HG03280 (cell line): ENCODE measurements at regions not wholly inside any gene's neighbourhood (a gene's known extent, or its start where the extent isn't known, plus 50 kb on each side); places are given as distances from the start of the nearest gene placed in this dataset.

ENCODE experiments used
- ATAC-seq: cut with Tn5 transposase; IDR thresholded peaks from one replicate; pipeline ENCODE4 v1.9.1; 2021; ENCODE audit warnings: mild to moderate bottlenecking, moderate library complexity; ENCODE audit not compliant: unreplicated experiment

DNA sequence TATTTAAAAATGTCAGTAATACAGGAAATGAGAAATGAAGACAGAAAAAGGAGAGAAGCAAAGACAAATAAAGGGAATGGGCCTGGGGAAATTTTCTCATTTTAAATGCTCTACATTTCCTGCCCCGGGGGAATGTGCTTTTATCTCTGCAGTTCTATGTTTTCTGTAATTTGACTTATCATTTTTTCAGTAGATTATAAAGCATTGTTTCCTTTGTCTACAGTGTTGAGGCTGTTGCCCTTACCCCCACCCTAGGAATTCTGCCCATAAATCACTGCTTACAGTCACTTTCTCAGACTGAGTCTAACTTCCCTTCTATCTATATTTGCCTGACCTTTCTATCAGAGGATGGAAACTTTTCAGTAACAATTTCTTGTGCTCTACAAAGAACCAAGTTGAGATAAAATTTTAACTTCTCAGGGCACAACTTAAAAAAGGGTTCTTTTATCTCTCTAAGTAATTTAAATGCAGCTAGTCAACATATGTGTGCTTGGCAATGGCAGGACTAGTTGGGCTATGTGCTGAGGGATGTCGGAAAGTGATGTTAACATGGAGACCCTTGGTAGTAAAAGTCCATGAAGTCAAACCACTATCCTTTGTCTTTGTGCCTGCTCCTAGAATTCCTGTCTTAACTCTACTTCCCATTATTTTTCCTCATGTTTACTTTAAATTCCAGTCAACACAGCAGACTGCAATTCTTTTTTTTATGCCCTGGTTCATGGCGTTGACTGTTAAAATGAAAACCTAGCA lies 146.5 kb upstream of the MMADHC start:
- ATAC-seq: no peak

DNA sequence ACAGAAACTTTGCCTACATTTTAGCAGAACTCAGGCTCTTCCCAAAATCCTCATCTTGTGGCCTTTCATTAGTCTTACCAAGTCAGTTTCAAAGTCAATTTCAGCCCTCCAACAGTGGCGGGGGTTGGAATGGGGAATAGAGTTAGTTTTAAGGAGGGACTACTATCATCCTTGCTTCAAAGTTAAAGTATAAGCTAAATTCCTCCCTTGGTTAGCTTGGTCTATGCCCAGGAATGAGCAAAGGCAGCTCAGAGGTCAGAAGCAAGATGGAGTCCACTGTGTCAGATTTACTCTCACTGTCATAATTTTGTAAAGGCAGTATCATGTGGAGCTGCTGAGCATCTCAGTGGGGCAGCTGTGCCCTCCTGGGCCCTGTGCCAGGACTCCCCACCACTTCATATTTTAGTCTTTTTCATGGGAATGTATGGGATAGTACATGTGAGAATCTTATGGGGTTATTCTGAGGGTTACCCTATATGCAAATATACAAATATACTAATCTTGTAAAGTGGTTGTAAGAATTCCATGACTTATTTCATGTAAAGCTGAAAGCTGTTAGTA lies 145.2 kb upstream of the MMADHC start:
- no peak for ATAC-seq

DNA sequence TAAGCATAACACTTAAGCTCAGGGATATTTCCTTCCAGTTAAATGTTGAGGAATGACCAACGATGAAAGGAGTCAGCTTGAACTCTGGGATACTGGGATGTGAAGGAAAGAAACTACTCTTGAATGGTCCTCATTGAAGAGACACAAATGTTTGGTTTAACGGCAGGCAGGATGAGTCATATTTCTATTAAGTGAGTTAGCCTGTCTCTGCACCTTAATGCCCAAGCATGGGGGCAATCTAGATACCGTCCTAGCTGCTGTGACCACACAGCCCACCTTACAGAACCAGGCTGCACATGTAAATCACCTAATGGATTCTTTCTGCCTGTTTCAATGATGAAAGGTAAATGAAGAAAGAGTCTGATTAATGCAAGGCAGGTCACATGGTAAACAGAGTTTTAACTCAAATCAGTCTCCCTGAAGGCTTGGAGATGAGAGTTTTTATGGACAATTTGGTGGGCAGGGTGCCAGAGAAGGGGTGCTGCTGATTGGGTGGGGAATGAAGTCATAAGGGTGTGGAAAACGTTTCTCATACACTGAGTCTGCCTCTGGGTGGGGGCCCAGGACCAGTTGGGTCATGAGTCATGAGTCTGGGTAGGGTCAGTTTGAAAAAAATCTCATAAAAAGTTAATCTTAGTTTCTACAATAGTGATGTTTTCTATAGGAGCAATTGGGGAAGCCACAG lies 144.6 kb upstream of the MMADHC start:
- no peak for ATAC-seq

DNA sequence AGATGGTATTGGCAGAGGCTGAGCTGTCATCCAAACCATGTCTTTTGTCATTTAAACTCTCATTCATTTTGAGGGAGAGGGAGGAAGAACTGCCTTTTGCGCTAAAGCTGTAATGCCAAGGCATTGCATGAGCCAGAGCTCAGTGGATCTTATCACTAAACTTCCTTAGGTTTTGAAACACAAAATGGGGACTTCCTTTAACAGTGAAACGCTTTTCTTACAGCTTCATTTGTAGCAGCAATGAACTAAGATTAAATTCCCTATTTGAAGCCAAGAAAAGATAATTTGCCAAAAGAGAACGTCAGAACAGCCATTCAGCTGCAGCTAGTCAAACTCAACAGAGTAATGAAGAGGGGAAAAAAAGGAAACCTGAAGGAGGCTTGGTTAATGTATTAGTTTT lies 143.5 kb upstream of the MMADHC start:
- ATAC-seq: no peak

DNA sequence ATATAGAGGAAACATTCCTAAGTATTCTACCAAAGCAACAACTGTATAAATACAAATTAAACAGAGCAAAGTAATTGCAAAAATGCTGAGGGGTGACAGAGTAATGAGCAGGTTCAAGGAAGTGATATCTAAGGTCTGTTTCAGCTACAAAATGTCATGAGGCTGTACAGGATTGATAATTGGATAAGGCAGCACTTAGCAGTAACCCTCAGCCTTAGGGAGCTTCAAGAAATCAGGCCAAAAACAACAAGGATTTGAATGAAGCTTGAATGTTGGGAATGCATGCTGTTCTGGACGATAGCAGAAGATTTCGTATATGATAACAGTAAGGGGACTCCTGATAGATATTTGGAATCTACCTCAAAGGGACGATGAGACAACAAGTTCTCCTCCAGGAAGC lies 142.0 kb upstream of the MMADHC start:
- no peak for ATAC-seq

DNA sequence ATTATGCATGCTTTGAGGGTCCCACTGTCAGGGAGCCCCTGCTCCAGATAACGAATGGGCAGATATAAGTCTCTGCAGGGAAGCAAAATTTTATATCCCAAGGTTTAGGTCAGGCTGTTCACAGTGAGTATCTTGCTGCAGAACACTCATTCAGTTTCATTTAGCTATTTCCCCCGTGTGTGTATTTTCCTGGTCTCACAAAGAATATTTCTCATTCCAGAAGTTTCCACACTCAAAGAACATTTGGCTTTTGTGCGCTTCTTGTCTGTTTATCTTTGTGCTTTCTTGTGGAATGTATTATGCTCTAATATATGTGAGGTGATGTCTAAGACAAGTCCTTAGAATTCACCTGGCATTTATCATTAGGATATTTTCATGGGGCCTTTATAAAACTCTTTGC lies 140.4 kb upstream of the MMADHC start:
- ATAC-seq: no peak

DNA sequence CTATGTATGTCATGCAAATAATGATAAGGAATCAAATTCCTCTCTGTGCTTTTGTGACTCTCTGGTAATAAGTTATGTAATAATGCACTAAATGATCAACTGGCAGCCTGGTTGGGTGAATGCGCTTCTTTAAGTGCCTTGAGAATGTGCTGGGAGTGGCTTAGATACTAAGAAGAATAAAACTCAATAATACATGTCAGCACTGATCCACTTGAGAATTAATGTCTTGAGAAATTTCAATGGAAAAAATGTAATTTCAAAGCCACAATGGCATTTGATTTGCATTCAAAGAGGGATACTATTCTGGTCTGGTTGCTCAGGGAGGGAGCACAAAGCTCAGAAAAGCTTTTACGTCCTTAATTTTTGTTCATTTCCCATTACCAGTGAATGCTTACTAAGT lies 137.7 kb upstream of the MMADHC start:
- no peak for ATAC-seq

DNA sequence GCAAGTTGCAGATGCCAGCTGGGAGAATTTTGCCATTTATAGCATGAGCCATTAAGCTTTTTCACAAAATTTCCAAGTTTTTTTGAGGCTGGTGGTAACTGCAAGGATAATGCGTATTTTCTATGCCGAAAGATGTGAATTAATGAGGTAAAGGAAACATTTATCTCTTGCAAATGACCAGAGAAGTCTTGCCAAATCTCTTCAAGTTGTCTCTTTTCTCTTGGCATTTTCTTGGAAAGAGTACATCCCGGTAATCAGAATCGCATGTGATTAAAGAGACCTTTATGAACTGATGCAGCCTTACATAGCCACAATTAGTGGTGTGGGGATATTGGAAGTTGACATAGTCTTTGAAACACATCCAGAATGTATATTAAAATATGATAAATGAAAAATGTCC lies 136.5 kb upstream of the MMADHC start:
- no peak for ATAC-seq

DNA sequence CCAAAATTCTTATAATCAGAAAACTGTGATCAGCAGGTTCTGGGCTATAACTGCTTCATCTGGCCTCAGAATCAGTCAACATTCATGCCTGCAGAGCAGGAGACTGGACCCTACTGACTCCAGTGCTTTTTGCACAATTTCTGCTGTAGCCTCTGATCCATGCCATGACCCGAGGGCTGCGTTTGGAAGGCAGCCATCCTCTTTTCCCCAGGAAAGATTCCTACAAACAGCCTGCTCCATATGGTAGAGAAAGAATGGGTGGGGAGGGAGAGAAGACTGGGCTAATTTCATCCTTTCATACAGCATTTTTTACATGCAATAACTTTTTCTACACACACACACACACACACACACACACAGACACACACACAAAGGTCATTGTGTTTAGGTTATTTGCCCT lies 133.0 kb upstream of the MMADHC start:
- ATAC-seq: no peak

DNA sequence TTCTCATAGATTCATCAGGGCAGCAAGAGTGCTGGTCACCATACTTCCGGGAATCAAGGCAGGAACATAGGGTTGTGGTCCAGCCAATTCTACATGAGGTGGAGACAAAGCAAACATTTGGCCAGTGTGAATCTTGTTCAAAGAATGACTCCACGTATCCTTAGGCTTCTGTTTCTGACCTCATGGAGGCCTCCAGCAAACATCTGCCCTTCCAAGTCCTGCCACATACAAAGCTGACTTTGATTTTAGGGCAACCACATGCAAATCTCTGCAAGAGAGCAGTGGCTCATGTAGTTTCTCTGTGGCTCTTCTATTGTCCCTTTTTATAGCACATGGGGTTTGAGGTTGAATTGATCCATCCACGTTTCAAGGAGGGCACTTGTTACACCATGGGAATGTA lies 132.1 kb upstream of the MMADHC start:
- no peak for ATAC-seq

DNA sequence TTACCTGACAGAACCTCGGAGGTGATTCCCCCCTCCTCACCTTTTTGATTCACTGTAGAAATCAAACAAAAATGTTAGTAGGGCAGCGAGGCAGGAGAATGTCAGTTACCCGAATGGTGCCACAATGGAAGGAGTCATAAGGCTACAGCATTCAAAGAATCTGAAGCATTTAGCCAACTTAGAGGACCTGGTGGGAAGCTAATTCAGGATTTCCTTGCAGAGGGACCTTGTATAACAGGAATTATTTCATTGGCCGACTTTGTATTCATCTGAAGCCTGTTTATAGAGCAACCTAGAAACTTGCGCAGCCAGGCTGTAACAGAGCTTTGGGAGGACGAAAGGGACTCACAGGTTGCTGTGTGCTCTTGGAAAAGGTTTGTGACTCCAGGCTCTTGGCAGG lies 129.1 kb upstream of the MMADHC start:
- no peak for ATAC-seq

DNA sequence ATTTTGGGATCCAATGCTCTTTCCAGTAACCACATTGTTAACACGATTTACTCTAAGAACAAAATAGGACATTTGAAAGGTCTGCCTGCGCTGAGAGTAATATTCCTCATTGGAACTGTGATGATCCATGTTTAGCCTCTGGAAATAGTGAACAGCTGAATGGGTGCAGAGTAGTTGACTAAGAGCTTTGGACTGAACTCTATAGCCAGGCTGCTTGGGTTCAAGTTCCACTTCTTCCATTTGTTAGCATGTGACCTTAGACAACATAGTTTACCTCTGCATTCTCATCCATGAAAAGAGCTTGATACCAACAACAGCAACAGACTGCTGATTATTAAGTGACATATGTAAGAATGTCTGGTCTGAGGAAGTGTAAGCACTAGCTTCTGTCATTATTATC lies 128.3 kb upstream of the MMADHC start:
- no peak for ATAC-seq

DNA sequence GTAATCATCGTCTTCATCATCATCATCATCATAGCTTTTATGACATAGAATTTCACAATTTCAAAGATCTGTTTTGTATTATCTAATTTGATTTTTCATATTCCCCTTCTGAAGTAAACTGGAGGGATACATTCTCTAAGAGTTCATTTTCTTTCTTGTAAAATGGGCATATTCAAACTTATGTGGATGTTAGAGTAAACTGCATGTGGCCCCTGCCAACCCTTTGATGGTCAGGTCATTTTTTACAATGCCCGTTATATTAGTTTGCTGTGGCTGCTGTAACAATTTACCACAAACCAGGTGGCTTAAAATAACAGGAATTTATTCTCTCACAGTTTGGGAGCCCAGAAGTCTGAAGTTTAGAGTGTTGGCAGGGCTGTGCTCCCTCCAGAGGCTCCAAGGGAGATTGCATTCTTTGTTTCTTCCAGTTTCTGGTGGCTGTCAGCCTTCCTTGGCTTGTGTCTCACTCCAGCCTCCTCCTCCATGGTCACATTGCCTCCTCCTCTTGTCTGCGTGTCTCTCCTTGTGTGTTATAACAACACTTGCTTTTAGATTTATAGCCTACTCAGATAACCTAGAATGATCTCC lies 127.5 kb upstream of the MMADHC start:
- no peak for ATAC-seq

DNA sequence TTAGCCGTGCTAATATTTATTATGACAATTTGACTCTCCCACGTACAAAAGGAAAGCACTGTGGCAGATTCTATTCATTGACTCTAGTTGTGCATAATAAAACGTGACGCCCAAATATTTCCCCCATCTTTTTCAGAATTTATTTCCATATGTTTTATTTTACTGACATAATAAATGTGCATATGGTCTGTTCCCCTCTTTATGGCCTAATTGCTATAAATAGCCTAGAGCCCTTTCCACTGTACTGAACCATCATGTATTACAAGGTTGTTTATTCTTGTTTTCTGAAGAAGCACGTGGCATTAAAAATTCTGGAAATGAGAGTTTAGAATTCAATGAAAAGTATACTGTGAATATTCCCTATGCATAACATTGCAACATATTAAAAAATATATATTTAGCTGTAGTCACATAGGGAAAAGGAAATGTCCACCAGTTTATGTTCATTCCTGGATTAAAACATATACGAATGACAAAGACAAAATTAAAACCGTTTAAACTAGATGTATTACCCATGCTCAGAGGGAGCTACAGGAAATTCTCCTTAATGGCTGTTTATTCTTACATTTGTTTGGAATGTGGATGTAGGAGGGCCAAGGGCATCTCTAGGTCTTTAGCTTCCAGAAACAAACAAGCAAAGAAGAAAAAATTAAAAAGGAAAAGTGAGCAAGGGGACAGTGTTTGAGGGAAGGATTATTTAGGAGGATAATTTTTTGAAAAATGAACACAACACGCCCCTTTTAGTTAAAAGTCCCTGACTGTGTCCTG lies 122.1 kb upstream of the MMADHC start:
- ATAC-seq: no peak

DNA sequence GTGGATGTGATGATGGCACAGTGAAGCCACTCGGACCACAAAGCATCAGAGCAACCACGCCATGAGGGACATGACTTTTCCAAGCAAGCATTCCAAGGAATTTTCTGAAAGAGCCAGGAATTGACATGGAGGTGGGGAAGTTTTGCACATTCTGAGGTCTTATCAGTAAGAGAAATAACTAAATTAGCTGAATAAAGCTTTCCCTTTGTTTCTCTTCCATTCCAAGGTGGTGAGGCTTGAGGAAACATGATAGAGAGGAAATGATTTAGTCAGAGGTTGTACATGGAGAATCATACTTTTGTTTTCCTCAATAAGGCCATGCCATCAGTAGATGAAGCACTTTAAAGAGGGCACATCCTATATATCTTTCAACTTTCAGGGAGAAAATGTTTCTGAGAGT lies 115.7 kb upstream of the MMADHC start:
- no peak for ATAC-seq

DNA sequence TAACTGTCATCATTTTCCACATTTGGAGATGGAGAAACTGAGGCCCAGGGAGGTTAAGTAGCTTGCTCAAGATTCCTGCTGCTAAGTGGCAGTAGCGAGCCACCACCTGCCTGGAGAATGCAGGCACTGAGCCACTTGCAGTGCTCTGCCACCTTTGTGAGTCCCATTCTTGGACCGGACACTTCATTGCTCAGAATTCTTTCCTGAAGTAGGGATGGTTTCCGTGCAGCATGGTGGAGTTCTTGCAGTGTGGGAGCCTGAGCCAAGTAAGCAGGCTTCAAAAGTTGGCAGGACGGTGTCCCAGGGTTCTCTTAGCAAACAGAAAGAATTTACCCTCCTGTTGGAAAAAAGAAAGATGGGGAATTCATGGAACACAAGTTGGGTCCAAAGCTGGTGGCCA lies 115.0 kb upstream of the MMADHC start:
- no peak for ATAC-seq

DNA sequence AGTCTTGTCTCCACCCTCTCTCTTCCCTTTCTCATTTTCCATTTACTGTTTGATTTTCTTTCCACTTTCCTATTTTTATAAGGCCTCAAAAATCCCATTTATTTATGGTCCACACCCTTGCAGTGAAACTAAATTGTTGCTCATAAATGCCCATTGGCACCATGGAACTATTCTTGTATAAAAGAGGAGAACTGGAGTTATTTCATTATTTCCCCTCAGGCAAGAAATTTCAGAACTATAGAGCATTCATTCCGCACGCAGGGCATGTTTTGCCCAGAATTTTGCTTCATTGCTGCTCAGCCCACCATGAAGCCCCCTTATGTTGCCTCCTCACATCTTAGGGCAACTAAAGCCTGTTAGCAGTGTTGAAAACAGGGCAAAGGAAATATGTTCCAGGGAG lies 113.7 kb upstream of the MMADHC start:
- ATAC-seq: no peak

DNA sequence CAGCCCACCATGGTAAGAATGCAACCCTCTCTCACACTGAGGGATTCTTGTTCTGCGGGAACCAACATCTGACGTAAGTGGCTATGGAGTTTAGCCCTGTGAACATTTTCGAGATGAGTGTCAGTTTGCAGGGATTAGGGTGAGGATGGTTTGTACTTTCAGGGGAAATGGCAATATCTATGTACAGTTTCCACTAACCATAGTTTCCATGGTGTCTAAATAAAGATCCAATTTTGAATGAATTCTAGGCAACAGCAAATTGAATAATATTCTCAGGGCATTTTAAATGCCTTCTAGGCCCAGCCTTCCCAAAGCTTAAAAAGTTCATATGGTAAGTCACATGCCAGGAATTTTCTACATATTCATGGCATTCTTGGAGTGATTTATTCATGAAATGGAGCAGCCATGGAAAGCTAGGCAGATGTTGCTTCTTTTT lies 105.4 kb upstream of the MMADHC start:
- ATAC-seq: no peak

DNA sequence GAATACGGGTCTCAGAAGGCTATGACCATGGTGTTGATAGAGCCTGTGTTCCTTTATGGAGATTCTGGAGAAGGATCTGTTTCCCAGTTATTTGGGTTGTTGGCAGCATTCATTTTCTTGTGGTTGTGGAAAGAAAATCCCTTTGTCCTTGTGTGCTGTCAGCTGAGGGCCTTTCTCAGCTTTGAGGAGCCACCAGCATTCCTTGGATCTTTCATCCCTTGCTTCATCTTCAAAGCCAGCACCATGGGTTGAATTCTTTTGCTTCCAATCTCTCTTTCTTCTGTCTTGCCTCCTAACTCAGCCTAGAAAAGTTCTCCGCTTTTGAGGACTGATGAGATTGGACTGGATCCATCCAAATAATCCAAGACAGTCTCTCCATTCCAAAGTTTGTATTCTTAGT lies 103.2 kb upstream of the MMADHC start:
- ATAC-seq: no peak

DNA sequence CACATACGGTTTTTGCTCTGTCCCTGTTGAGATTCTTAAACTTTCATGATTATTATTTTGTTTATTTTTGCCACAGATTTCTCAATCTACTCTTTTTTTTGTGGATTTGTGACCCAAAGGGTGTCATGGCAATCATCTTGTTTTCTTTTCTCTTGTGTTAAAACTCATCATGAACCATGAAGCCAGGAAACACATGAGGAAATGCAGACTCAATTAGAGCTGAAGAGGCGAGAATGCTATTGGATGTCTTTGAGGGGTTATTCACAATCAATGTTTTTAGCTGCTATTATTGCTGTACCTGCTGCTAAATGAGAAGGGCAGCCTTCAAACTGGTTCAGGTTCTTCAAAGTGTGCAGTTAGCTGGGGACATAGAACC lies 99.5 kb upstream of the MMADHC start:
- no peak for ATAC-seq
